ENCODE measurements at regions not wholly inside any gene's neighbourhood (a gene's known extent, or its start where the extent isn't known, plus 50 kb on each side); places are given as distances from the start of the nearest gene placed in this dataset.

GRCh38 chr2:81675641-81676040, 1371.1 kb upstream of the LRRTM1 start:
- no peak for TF ChIP-seq CTCF (IDR thresholded peaks at IDR 0.05)
- TF ChIP-seq ZFX (IDR thresholded peaks at IDR 0.05; ENCODE audit: borderline replicate concordance) = no peak

All from 22Rv1 (cell line).